K562 (cell line): ENCODE measurements at regions not wholly inside any gene's neighbourhood (a gene's known extent, or its start where the extent isn't known, plus 50 kb on each side); places are given as distances from the start of the nearest gene placed in this dataset.

Experiments
- DIDO1 ChIP-seq: fragments of 450-650 bp; IDR thresholded peaks from 2 replicates; pipeline ENCODE4 v1.6.1; 2016; ENCODE audit warnings: low read depth, missing biosample characterization, missing genetic modification characterization
- EHMT2 ChIP-seq: fragments of 450-650 bp; IDR thresholded peaks from 2 replicates; pipeline ENCODE4 v1.6.1; 2018; ENCODE audit warnings: antibody characterized with exemption
- ETV1 ChIP-seq: fragments of 450-650 bp; conservative IDR thresholded peaks from 2 replicates; pipeline ENCODE4 v1.6.1; 2016; ENCODE audit warnings: missing genetic modification characterization, control low read depth, low read depth, missing compliant biosample characterization
- MAZ ChIP-seq, 2 experiments: fragments of 450-650 bp in 1 of 2; sonication (generic) in 1 of 2; formaldehyde crosslinking; IDR thresholded peaks in 1 of 2; conservative IDR thresholded peaks in 1 of 2; 2 replicates each; pipeline versions ENCODE4 v1.4.0 to v1.5.0; 2020; ENCODE audit warnings: mild to moderate bottlenecking in 1 of 2, missing genetic modification reagents in 1 of 2
- MCM2 ChIP-seq: fragments of 450-650 bp; IDR thresholded peaks from 2 replicates; pipeline ENCODE4 v1.6.1; 2017; ENCODE audit warnings: low read depth, mild to moderate bottlenecking
- MCM5 ChIP-seq: fragments of 450-650 bp; IDR thresholded peaks from 2 replicates; pipeline ENCODE4 v1.6.1; 2016; ENCODE audit warnings: low read depth
- RHOXF2B ChIP-seq: fragments of 250-450 bp; sonication (Bioruptor Pico); conservative IDR thresholded peaks from 2 replicates; pipeline ENCODE4 v1.5.1; 2021
- THRA ChIP-seq: fragments of 450-650 bp; IDR thresholded peaks from 2 replicates; pipeline ENCODE4 v1.6.1; 2017; ENCODE audit warnings: mild to moderate bottlenecking, moderate library complexity
- ZFP30 ChIP-seq: fragments of 250-450 bp; sonication (Bioruptor Pico); IDR thresholded peaks from 2 replicates; pipeline ENCODE4 v1.8.0; 2022; ENCODE audit warnings: moderate library complexity, mild to moderate bottlenecking, inconsistent platforms, borderline replicate concordance
- ZNF699 ChIP-seq: fragments of 250-450 bp; sonication (Bioruptor Pico); IDR thresholded peaks from 2 replicates; pipeline ENCODE4 v1.8.0; 2021; ENCODE audit warnings: mild to moderate bottlenecking, moderate library complexity; ENCODE audit not compliant: insufficient replicate concordance
- ZNF707 ChIP-seq: fragments of 250-450 bp; sonication (Bioruptor Pico); conservative IDR thresholded peaks from 2 replicates; pipeline ENCODE4 v1.8.0; 2022; ENCODE audit warnings: inconsistent platforms, mild to moderate bottlenecking, moderate library complexity
- TF ChIP-seq, protein P1 (sequence below): fragments of 450-650 bp; IDR thresholded peaks from 2 replicates; pipeline ENCODE4 v1.6.1; 2017; ENCODE audit warnings: antibody characterized with exemption, mild to moderate bottlenecking
- TF ChIP-seq, protein P2 (sequence below): sonication (generic); formaldehyde crosslinking; IDR thresholded peaks from 2 replicates; pipeline ENCODE4 v1.8.0; 2023; ENCODE audit warnings: missing genetic modification reagents, mild to moderate bottlenecking, borderline replicate concordance
- TF ChIP-seq, protein P3 (sequence below): sonication (generic); formaldehyde crosslinking; IDR thresholded peaks from 2 replicates; pipeline ENCODE4 v1.8.1; 2022; ENCODE audit warnings: missing genetic modification reagents

GRCh38 chr2:21228041-21228895 lies 104.5 kb downstream of the TDRD15 start (continued):
- TF ChIP-seq, protein P1, sequence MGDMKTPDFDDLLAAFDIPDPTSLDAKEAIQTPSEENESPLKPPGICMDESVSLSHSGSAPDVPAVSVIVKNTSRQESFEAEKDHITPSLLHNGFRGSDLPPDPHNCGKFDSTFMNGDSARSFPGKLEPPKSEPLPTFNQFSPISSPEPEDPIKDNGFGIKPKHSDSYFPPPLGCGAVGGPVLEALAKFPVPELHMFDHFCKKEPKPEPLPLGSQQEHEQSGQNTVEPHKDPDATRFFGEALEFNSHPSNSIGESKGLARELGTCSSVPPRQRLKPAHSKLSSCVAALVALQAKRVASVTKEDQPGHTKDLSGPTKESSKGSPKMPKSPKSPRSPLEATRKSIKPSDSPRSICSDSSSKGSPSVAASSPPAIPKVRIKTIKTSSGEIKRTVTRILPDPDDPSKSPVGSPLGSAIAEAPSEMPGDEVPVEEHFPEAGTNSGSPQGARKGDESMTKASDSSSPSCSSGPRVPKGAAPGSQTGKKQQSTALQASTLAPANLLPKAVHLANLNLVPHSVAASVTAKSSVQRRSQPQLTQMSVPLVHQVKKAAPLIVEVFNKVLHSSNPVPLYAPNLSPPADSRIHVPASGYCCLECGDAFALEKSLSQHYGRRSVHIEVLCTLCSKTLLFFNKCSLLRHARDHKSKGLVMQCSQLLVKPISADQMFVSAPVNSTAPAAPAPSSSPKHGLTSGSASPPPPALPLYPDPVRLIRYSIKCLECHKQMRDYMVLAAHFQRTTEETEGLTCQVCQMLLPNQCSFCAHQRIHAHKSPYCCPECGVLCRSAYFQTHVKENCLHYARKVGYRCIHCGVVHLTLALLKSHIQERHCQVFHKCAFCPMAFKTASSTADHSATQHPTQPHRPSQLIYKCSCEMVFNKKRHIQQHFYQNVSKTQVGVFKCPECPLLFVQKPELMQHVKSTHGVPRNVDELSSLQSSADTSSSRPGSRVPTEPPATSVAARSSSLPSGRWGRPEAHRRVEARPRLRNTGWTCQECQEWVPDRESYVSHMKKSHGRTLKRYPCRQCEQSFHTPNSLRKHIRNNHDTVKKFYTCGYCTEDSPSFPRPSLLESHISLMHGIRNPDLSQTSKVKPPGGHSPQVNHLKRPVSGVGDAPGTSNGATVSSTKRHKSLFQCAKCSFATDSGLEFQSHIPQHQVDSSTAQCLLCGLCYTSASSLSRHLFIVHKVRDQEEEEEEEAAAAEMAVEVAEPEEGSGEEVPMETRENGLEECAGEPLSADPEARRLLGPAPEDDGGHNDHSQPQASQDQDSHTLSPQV: 0 out of 2 replicates have a peak, but pooled peaks have one; percentile 16
- TF ChIP-seq ETV1 (tag) (peak; percentile 51), ZFP30 (CRISPR knock-in tag) (no peak), DIDO1 (tag) (no peak), MCM2 (no peak), ZNF699 (CRISPR knock-in tag) (no peak), MCM5 (no peak), ZNF707 (no peak), RHOXF2B (no peak), EHMT2 (peak; percentile 49; the same call in 1 of the 2 replicates), MAZ (CRISPR knock-in tag; conservative IDR thresholded peaks at IDR 0.05 in 1 of 2, IDR thresholded peaks at IDR 0.05 in 1 of 2) (peak; percentile 44 to 73; a peak in 2 of 4 replicates), THRA (no peak)
- TF ChIP-seq, protein P2, sequence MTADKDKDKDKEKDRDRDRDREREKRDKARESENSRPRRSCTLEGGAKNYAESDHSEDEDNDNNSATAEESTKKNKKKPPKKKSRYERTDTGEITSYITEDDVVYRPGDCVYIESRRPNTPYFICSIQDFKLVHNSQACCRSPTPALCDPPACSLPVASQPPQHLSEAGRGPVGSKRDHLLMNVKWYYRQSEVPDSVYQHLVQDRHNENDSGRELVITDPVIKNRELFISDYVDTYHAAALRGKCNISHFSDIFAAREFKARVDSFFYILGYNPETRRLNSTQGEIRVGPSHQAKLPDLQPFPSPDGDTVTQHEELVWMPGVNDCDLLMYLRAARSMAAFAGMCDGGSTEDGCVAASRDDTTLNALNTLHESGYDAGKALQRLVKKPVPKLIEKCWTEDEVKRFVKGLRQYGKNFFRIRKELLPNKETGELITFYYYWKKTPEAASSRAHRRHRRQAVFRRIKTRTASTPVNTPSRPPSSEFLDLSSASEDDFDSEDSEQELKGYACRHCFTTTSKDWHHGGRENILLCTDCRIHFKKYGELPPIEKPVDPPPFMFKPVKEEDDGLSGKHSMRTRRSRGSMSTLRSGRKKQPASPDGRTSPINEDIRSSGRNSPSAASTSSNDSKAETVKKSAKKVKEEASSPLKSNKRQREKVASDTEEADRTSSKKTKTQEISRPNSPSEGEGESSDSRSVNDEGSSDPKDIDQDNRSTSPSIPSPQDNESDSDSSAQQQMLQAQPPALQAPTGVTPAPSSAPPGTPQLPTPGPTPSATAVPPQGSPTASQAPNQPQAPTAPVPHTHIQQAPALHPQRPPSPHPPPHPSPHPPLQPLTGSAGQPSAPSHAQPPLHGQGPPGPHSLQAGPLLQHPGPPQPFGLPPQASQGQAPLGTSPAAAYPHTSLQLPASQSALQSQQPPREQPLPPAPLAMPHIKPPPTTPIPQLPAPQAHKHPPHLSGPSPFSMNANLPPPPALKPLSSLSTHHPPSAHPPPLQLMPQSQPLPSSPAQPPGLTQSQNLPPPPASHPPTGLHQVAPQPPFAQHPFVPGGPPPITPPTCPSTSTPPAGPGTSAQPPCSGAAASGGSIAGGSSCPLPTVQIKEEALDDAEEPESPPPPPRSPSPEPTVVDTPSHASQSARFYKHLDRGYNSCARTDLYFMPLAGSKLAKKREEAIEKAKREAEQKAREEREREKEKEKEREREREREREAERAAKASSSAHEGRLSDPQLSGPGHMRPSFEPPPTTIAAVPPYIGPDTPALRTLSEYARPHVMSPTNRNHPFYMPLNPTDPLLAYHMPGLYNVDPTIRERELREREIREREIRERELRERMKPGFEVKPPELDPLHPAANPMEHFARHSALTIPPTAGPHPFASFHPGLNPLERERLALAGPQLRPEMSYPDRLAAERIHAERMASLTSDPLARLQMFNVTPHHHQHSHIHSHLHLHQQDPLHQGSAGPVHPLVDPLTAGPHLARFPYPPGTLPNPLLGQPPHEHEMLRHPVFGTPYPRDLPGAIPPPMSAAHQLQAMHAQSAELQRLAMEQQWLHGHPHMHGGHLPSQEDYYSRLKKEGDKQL: no peak
- TF ChIP-seq, protein P3, sequence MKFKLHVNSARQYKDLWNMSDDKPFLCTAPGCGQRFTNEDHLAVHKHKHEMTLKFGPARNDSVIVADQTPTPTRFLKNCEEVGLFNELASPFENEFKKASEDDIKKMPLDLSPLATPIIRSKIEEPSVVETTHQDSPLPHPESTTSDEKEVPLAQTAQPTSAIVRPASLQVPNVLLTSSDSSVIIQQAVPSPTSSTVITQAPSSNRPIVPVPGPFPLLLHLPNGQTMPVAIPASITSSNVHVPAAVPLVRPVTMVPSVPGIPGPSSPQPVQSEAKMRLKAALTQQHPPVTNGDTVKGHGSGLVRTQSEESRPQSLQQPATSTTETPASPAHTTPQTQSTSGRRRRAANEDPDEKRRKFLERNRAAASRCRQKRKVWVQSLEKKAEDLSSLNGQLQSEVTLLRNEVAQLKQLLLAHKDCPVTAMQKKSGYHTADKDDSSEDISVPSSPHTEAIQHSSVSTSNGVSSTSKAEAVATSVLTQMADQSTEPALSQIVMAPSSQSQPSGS: no peak
